C4-2B (cell line): ENCODE measurements at regions not wholly inside any gene's neighbourhood (a gene's known extent, or its start where the extent isn't known, plus 50 kb on each side); places are given as distances from the start of the nearest gene placed in this dataset.

Source experiments
- ZFX ChIP-seq: fragments of 450-650 bp; IDR thresholded peaks from 2 replicates; pipeline ENCODE4 v1.6.1; 2017
- TF ChIP-seq, protein P1 (sequence below): fragments of 450-650 bp; conservative IDR thresholded peaks from 2 replicates; pipeline ENCODE4 v1.5.1; 2017; ENCODE audit warnings: mild to moderate bottlenecking

DNA sequence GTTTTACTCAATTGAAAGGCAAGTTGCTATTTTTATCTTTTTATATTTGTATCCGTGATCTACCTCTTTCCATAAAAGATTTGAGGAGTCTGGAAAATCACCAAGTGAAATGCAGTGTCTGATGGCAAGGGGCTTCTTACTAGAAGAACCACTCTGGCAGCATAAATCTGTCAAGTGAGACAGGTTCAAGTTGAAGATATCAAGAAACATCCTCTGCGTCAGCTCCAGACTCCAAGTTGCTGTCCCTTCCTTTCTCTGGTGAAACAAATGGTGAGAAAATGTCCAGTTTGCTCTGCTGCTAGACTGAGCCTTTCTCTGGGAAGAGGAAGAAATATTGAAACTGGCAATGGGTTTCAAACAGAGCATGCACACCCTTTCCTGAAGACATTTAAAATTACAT lies 411.2 kb downstream of the PLPP3 start:
- TF ChIP-seq, protein P1, sequence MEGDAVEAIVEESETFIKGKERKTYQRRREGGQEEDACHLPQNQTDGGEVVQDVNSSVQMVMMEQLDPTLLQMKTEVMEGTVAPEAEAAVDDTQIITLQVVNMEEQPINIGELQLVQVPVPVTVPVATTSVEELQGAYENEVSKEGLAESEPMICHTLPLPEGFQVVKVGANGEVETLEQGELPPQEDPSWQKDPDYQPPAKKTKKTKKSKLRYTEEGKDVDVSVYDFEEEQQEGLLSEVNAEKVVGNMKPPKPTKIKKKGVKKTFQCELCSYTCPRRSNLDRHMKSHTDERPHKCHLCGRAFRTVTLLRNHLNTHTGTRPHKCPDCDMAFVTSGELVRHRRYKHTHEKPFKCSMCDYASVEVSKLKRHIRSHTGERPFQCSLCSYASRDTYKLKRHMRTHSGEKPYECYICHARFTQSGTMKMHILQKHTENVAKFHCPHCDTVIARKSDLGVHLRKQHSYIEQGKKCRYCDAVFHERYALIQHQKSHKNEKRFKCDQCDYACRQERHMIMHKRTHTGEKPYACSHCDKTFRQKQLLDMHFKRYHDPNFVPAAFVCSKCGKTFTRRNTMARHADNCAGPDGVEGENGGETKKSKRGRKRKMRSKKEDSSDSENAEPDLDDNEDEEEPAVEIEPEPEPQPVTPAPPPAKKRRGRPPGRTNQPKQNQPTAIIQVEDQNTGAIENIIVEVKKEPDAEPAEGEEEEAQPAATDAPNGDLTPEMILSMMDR, result no peak
- TF ChIP-seq ZFX, result no peak
